GM13977 (cell line): ENCODE measurements at regions not wholly inside any gene's neighbourhood (a gene's known extent, or its start where the extent isn't known, plus 50 kb on each side); places are given as distances from the start of the nearest gene placed in this dataset.

Experiments used
- DNase-seq: peaks from one replicate; pipeline ENCODE4 v3.0.0; 2012; ENCODE audit warnings: low spot score
- in situ Hi-C: fragments of 300-500 bp; cut with MboI; formaldehyde crosslinking; loops from one replicate; pipeline ENCODE4 v1.12.0; 2022; ENCODE audit warnings: low sequenced_read_pairs, low pct_unique_long_range_greater_than_20kb, mixed read lengths, inconsistent platforms; ENCODE audit not compliant: unreplicated experiment
- TF ChIP-seq, protein P1 (sequence below): IDR thresholded peaks from 2 replicates; pipeline ENCODE4 v1.5.1; 2012; ENCODE audit warnings: mild to moderate bottlenecking, control low read depth; ENCODE audit not compliant: insufficient read depth; ENCODE audit errors: extremely low read depth, missing control alignments

DNA sequence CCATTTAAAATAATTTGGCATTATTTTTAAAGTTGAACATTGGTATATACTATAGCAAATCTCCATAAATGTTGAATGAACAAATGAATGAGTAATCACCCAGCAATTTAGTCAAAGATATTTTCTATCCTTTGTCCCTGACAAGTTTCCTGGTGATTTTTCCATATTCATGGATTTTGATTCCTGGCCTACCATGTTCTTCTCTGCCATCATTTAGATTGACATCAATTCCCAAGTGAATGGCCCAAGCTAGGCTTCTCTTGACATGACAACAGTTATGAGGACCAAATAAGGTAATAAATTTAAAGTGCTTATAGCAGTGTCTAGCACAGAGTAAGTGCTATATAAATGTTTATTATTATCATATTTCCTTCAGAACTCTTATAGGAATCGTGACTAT, 120.1 kb upstream of the ADGRF1 start:
- in situ Hi-C loops: no loop called here
- no peak for DNase-seq
- TF ChIP-seq, protein P1, sequence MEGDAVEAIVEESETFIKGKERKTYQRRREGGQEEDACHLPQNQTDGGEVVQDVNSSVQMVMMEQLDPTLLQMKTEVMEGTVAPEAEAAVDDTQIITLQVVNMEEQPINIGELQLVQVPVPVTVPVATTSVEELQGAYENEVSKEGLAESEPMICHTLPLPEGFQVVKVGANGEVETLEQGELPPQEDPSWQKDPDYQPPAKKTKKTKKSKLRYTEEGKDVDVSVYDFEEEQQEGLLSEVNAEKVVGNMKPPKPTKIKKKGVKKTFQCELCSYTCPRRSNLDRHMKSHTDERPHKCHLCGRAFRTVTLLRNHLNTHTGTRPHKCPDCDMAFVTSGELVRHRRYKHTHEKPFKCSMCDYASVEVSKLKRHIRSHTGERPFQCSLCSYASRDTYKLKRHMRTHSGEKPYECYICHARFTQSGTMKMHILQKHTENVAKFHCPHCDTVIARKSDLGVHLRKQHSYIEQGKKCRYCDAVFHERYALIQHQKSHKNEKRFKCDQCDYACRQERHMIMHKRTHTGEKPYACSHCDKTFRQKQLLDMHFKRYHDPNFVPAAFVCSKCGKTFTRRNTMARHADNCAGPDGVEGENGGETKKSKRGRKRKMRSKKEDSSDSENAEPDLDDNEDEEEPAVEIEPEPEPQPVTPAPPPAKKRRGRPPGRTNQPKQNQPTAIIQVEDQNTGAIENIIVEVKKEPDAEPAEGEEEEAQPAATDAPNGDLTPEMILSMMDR: no peak

DNA sequence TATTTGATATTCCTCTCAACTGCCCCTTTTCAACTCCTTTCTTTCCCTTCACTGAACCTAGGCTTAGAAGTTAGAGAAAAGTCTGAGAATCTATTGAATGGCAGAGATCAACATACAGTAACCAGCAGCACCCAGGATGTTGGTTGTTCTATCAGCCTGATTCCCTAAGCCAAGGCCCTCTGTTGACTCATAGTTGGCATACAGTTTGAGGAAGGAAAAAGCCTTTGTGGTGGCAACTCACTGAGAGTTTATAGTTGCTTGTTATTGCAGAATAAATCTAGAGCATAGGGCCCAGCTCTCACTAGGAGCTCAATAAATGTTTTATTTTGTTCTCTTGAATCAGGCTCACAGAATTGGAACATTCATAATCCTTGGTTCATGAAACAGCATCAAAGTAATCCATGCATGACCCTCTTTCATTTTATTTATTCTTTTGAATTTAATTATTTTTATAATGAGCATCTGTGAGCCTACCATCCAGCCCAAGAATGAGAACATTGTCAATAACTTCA, 119.1 kb upstream of the ADGRF1 start:
- TF ChIP-seq, protein P1: no peak
- in situ Hi-C loops: no loop called here
- no peak for DNase-seq

DNA sequence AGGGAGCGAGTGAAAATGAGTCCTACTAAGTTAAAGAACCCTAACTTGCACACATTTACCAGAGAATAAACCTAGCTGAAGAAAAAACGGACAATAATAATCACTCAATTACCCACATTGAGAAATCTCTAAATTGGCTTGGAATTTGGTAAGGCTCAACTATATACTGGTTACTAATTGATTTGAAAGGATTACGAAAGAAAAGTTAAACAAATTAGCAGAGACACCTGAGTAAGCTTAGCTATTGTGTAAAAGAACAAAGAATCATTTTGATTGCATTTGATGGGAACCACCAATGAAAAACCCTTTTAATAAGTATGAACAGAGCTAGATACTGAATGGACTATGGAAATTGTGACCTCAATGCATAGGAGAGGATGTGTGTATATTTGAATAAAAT, 118.6 kb upstream of the ADGRF1 start:
- in situ Hi-C loops: no loop called here
- TF ChIP-seq, protein P1: no peak
- no peak for DNase-seq

DNA sequence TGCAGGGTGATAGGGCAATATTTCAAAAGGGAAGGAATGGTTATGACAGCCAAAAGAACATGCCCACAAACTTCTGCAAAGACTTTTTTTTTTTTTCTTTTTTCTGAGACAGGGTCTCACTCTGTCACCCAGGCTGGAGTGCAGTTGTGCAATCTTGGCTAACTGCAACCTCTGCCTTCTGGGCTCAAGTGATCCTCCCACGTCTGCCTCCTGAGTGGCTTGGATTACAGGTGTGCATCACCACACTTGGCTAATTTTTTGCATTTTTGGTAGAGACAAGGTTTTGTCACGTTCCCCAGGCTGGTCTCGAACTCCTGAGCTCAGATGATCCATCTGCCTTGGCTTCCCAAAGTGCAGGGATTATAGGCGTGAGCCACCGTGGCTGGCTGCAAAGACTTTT, 117.6 kb upstream of the ADGRF1 start:
- TF ChIP-seq, protein P1: no peak
- DNase-seq: no peak
- in situ Hi-C loops: no loop called here

DNA sequence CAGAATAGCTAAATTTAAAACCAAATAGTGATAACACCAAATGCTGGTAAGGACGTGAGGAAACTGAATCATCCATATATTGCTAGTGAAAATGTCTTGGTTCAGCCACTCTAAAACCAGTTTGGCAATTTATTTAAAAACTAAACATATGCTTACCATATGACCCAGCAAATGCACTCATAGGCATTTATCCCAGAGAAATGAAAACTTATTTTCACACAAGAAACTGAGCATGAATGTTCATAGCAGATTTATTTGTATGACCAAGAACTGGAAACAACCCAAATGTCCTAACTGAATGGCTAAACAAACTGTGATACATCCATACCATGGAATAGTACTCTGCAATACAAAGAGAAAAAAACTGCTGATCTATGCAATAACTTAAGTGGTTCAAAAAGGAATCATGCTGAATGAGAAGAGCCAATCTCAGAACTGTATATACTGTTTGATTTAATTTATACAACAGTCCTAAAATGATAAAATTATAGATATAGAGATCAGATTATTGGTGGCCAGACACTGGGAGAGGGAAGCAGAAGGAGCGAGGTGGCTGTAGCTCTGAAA, 115.6 kb upstream of the ADGRF1 start:
- no peak for DNase-seq
- TF ChIP-seq, protein P1: no peak
- in situ Hi-C loops: no loop called here

DNA sequence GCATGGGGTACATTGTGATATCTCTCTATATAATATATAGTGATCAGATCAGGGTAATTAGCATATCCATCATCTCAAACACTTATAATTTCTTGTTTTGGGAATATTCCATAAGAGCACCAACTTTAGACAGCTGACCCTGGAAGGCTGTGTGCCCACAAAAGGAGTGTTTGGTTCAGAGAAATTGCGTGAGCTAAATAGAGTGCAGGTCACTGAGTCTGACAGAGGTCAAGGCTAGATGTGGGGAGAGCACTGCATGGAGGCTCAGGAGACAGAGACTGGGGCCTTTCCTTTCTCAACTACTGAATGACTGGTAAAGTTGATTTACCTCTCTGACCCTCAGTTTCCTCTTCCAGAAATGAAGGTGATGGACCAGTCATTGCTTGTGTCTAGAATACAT, 114.9 kb upstream of the ADGRF1 start:
- in situ Hi-C loops: no loop called here
- TF ChIP-seq, protein P1: no peak
- no peak for DNase-seq
